ENCODE measurements at regions not wholly inside any gene's neighbourhood (a gene's known extent, or its start where the extent isn't known, plus 50 kb on each side); places are given as distances from the start of the nearest gene placed in this dataset.

DNA sequence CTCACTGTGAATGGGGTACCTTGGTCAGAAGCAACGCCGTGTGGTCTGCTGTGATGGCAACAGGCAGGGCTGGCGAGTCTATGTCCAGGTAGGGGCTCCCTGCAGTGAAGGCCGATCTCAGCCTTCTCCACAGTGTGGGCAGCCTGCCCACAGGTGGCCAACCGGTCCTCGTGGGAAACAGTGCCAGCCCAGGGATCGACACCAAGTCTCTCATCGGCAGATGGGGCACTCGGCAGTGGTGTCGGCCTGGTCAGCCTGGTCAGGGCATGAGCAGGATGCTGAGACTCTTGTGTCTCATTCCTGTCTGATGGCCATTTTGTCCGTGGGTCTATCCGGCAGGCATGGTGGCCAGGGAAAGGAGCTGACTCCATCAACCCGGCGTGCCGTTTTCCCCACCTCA lies 92.2 kb downstream of the TNFRSF13B start:
- Histone ChIP-seq H3K9ac (no peak overlapping the region), H2AFZ (ENCODE audit: low read depth) (no peak overlapping the region), H3K27ac (no peak overlapping the region)

DNA sequence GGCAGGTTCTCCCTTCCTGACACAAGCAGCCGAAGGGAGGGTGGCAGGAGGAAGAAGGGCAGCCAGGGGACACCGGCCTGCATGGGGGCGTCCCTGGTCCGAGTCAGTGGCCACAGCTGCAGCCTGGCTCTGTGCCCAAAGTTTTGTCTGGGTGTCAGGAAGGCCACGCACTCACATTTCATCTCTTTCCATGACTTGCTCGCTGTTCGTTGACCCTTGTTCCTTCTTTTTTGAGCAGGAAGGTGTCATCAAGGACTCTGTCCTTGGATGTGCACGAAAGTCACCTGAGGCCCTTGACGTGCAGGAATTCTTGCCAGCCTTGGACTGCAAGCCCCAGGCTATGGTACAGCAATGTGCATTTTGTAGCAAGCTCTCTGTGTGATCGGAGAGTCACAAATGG lies 93.3 kb downstream of the TNFRSF13B start:
- Histone ChIP-seq H4K20me1 (ENCODE audit: insufficient read depth) (no peaks in the 10 kb centered on the region), H3K27me3 (ENCODE audit: insufficient read depth, low read depth) (no peaks in the 10 kb centered on the region), H3K36me3 (ENCODE audit: insufficient read depth) (no peaks in the 10 kb centered on the region), H3K4me2 (no peak overlapping the region), H2AFZ (ENCODE audit: low read depth) (no peak overlapping the region), H3K79me2 (ENCODE audit: insufficient read depth, low read depth) (no peaks in the 10 kb centered on the region), H3K4me3 (IDR thresholded peaks at IDR 0.05; ENCODE audit: insufficient read depth, low read depth, low read length) (no peak overlapping the region), H3K27ac (no peak overlapping the region), H3K9ac (no peak overlapping the region), H3K4me1 (ENCODE audit: low read depth, poor library complexity, severe bottlenecking) (no peaks in the 10 kb centered on the region)
- TF ChIP-seq, protein P1, sequence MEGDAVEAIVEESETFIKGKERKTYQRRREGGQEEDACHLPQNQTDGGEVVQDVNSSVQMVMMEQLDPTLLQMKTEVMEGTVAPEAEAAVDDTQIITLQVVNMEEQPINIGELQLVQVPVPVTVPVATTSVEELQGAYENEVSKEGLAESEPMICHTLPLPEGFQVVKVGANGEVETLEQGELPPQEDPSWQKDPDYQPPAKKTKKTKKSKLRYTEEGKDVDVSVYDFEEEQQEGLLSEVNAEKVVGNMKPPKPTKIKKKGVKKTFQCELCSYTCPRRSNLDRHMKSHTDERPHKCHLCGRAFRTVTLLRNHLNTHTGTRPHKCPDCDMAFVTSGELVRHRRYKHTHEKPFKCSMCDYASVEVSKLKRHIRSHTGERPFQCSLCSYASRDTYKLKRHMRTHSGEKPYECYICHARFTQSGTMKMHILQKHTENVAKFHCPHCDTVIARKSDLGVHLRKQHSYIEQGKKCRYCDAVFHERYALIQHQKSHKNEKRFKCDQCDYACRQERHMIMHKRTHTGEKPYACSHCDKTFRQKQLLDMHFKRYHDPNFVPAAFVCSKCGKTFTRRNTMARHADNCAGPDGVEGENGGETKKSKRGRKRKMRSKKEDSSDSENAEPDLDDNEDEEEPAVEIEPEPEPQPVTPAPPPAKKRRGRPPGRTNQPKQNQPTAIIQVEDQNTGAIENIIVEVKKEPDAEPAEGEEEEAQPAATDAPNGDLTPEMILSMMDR (conservative IDR thresholded peaks at IDR 0.05; ENCODE audit: low read depth, low read length), result no peak

More for the DNA sequence above, 92.2 kb downstream of the TNFRSF13B start:
- Histone ChIP-seq H3K27me3 (ENCODE audit: insufficient read depth, low read depth) (no peaks in the 10 kb centered on the region), H3K4me3 (IDR thresholded peaks at IDR 0.05; ENCODE audit: insufficient read depth, low read depth, low read length) (no peak overlapping the region), H3K36me3 (ENCODE audit: insufficient read depth) (no peaks in the 10 kb centered on the region), H3K79me2 (ENCODE audit: insufficient read depth, low read depth) (no peaks in the 10 kb centered on the region), H4K20me1 (ENCODE audit: insufficient read depth) (no peaks in the 10 kb centered on the region), H3K4me2 (no peak overlapping the region), H3K4me1 (ENCODE audit: low read depth, poor library complexity, severe bottlenecking) (no peaks in the 10 kb centered on the region)
- TF ChIP-seq, protein P1 (conservative IDR thresholded peaks at IDR 0.05; ENCODE audit: low read depth, low read length), result no peak

DNA sequence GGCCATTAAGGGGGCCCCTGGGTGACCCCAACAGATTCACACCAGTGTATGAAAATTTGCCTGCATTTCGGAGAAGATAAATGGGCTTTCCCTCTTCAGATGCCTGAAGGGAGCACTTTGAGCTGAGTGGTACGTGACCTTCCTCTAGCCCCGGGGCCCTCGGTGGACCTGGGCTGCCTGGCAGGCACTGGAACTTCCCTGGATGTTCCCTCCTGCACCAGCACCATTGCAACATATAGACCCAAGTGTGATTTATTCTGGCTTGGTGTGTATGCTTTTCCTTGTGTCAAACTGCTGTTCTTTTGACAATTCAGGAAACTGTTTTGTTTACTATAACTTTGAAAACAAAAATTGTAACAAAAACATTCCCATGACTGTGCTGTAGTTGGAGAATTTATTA lies 93.8 kb downstream of the TNFRSF13B start:
- Histone ChIP-seq H3K4me3 (IDR thresholded peaks at IDR 0.05; ENCODE audit: insufficient read depth, low read depth, low read length) (no peak overlapping the region), H2AFZ (ENCODE audit: low read depth) (no peak overlapping the region), H3K27me3 (ENCODE audit: insufficient read depth, low read depth) (no peaks in the 10 kb centered on the region), H3K27ac (no peak overlapping the region), H3K36me3 (ENCODE audit: insufficient read depth) (no peaks in the 10 kb centered on the region), H3K9ac (no peak overlapping the region), H3K4me1 (ENCODE audit: low read depth, poor library complexity, severe bottlenecking) (no peaks in the 10 kb centered on the region), H4K20me1 (ENCODE audit: insufficient read depth) (no peaks in the 10 kb centered on the region), H3K4me2 (no peak overlapping the region), H3K79me2 (ENCODE audit: insufficient read depth, low read depth) (no peaks in the 10 kb centered on the region)
- TF ChIP-seq, protein P1 (conservative IDR thresholded peaks at IDR 0.05; ENCODE audit: low read depth, low read length), result no peak

DNA sequence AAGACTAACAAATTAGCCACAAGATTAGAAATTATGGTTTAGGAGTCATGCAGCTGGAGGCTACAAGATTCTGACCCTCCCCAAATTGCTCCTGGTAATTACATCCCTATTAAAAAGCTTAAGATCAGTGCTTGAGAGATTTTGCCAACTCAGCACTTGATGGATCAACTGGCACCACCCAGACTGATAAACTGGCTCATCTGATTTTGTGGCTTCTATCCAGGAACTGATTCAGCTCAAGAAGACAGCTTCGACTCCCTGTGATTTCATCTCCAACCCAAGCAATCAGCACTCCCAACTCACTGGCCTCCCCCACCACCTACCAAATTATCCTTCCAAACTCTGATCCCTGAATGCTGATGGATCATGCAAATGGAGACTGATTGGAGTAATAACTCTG lies 94.8 kb downstream of the TNFRSF13B start:
- no peak overlapping the region for H3K4me2 ChIP-seq

More for the DNA sequence above, 94.8 kb downstream of the TNFRSF13B start:
- no peaks in the 10 kb centered on the region for H4K20me1 ChIP-seq (ENCODE audit: insufficient read depth)
- H3K4me3 ChIP-seq (IDR thresholded peaks at IDR 0.05; ENCODE audit: insufficient read depth, low read depth, low read length), result no peak overlapping the region
- no peaks in the 10 kb centered on the region for H3K4me1 ChIP-seq (ENCODE audit: low read depth, poor library complexity, severe bottlenecking)
- no peak overlapping the region for H2AFZ ChIP-seq (ENCODE audit: low read depth)
- H3K27ac ChIP-seq, result no peak overlapping the region
- H3K79me2 ChIP-seq (ENCODE audit: insufficient read depth, low read depth), result no peaks in the 10 kb centered on the region
- no peak overlapping the region for H3K9ac ChIP-seq
- no peaks in the 10 kb centered on the region for H3K27me3 ChIP-seq (ENCODE audit: insufficient read depth, low read depth)
- TF ChIP-seq, protein P1 (conservative IDR thresholded peaks at IDR 0.05; ENCODE audit: low read depth, low read length), result no peak
- no peaks in the 10 kb centered on the region for H3K36me3 ChIP-seq (ENCODE audit: insufficient read depth)

Measured in KMS-11 (cell line).